Fibroblast of lung (primary cell): ENCODE measurements at regions not wholly inside any gene's neighbourhood (a gene's known extent, or its start where the extent isn't known, plus 50 kb on each side); places are given as distances from the start of the nearest gene placed in this dataset.

Experiments
- CTCF ChIP-seq, 2 donors: IDR thresholded peaks in 1 of 2; conservative IDR thresholded peaks in 1 of 2; 1 replicate in 1 of 2; 2 replicates in 1 of 2; pipeline ENCODE4 v1.5.1; 2011 to 2012; ENCODE audit warnings: low read length in 2 of 2, control low read depth in 1 of 2, inconsistent platforms in 1 of 2, low read depth in 1 of 2, mild to moderate bottlenecking in 1 of 2
- EZH2 ChIP-seq: IDR thresholded peaks from 2 replicates; pipeline ENCODE4 v1.5.1; 2012; ENCODE audit warnings: low read length, control low read depth, mild to moderate bottlenecking; ENCODE audit errors: missing control alignments

DNA sequence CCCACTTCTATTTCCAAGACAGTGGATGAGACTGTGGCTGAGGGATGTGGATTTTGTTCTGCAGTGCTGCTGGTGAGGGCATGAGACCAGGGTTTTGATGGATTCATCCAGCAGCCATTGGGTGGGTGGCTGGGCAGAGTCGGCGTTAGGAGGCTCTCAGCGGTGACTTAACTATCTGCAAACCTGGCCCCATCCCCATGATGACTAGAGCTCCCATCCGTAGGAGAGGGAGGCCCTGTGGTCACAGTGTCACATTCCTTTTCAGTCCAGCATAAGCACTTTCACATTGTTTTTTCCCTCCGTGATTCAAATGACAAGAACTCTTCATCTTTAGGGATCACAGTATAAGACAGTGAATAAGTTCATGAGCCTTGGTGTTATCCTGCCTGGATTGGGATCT is 60.4 kb upstream of the SPRY4 start:
- TF ChIP-seq CTCF (conservative IDR thresholded peaks at IDR 0.05 in 1 of 2, IDR thresholded peaks at IDR 0.05 in 1 of 2; ENCODE audit: low read depth in 1 of 2, low read length in 2 of 2) = no peak
- no peak for TF ChIP-seq EZH2
